Dendritic cell treated with granulocyte-macrophage colony-stimulating factor and Interleukin-4, amounts not matched to agents 40 ng/mL and 50 ng/mL, for 4 days (primary cell): ENCODE measurements at regions not wholly inside any gene's neighbourhood (a gene's known extent, or its start where the extent isn't known, plus 50 kb on each side); places are given as distances from the start of the nearest gene placed in this dataset.

Experiments
- H3K27ac Mint-ChIP-seq: one replicate; pipeline ENCODE4 v1.8.0; 2022; ENCODE audit warnings: mild to moderate bottlenecking, mixed read lengths
- H3K27me3 Mint-ChIP-seq: one replicate; pipeline ENCODE4 v1.8.0; 2022; ENCODE audit warnings: mild to moderate bottlenecking, mixed read lengths
- H3K36me3 Mint-ChIP-seq: one replicate; pipeline ENCODE4 v1.8.0; 2022; ENCODE audit warnings: low read depth, mixed read lengths
- H3K4me1 Mint-ChIP-seq: one replicate; pipeline ENCODE4 v1.8.0; 2022; ENCODE audit warnings: low read depth, mixed read lengths
- H3K4me3 Mint-ChIP-seq: one replicate; pipeline ENCODE4 v1.8.0; 2022; ENCODE audit warnings: mild to moderate bottlenecking, moderate library complexity, mixed read lengths
- H3K9me3 Mint-ChIP-seq: one replicate; pipeline ENCODE4 v1.8.0; 2022; ENCODE audit warnings: mixed read lengths
- intact Hi-C: fragments of 100-400 bp; cut with micrococcal nuclease; formaldehyde crosslinking; loops from one replicate; pipeline ENCODE4 v1.15.0; 2022

DNA sequence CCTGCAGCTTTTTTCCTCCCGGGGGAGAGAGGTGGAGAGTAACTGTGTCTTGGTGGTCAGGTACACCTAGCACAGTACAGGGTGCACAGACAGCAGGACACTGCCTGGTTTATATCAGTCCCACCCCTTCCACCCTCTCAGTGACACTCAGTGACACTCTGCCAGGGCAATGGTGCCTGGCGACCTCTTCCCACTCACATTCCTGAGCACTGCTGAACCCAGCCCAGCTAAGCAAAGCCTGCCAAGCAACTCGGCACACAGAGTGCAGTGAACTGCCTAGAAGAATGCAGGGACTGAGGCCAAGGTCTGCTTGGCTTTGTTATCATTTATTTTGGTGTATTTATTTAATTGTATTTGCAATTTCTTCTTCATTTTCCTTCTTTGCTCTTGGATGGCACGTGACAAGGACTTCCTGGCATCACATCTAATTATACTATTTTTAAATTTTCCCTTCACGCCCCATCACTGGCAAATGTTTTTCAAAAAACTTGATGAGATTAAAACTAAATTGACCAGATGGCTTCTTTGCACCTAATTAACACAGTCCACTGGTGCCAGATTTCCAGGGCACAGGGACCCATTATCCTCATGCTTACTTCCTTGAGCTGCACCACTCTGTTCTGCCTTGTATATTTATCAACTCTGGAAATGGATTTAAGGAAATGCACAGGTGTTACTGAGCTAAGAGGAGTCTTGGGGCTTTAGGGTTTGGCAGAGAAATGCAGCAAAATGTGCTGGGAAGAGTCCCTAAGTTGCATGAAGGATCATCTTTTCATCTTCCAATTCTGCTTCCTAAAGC, 205.6 kb downstream of the ADAMTS15 start:
- Mint-ChIP-seq H3K36me3 (no peaks in the 10 kb centered on the region), H3K4me3 (no peak overlapping the region), H3K4me1 (no peaks in the 10 kb centered on the region), H3K9me3 (no peaks in the 10 kb centered on the region), H3K27ac (no peak overlapping the region), H3K27me3 (peaks cover 2% of the 10 kb centered on the region)
- intact Hi-C loops, result no loop called here

DNA sequence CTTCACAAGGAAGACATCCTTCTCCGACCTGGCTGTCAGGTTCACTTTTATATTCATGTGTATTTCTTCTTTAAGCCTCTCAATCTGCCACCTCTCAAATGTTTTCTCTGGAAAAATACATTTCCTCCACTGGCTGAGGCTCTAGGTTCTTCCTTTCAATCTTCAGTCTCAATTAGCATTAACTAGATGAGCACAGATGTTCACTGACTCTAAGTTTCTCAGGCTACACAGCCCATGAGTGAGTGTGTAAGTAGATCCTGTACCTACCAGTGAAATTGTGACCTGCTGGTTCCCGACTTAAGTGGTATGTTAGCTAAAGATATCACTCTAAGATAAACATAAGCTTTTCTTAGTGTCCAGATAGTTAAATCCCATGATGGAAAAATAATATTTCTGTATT, 206.9 kb downstream of the ADAMTS15 start:
- Mint-ChIP-seq H3K4me3 (no peak overlapping the region), H3K9me3 (no peaks in the 10 kb centered on the region), H3K4me1 (no peaks in the 10 kb centered on the region), H3K27ac (no peak overlapping the region), H3K27me3 (peaks cover 2% of the 10 kb centered on the region), H3K36me3 (no peaks in the 10 kb centered on the region)
- intact Hi-C loops, result no loop called here

DNA sequence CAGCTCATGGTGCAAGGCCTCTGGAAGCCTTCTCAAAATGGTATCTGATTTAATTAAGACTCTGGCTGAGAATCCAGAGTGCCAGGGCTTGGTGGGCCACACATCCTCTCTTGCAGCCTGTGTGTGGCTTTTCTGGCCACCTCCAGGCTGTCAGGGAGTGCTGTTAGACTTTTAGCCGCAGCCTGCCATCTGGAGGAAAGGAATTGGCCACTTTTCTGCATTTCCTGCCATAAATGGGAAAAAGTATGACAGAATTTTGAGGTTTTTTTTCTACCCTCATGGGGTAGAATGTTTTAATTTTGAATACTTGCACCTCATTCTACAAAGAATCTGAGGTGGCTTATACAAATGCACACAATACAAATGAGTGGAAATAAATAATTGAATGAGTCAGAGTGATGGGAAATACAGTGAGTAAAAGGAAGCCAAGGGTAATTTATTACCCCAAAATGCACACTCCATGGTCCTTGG, 218.4 kb downstream of the ADAMTS15 start:
- H3K36me3 Mint-ChIP-seq, result no peaks in the 10 kb centered on the region
- intact Hi-C loops, result loop anchor here (5.0 kb wide), 1 partner anchor 230 kb away; no protein-coding TSS in a partner anchor
- H3K27ac Mint-ChIP-seq, result no peak overlapping the region
- H3K4me3 Mint-ChIP-seq, result no peak overlapping the region
- no peaks in the 10 kb centered on the region for H3K4me1 Mint-ChIP-seq
- H3K9me3 Mint-ChIP-seq, result no peaks in the 10 kb centered on the region
- H3K27me3 Mint-ChIP-seq, result no peaks in the 10 kb centered on the region

DNA sequence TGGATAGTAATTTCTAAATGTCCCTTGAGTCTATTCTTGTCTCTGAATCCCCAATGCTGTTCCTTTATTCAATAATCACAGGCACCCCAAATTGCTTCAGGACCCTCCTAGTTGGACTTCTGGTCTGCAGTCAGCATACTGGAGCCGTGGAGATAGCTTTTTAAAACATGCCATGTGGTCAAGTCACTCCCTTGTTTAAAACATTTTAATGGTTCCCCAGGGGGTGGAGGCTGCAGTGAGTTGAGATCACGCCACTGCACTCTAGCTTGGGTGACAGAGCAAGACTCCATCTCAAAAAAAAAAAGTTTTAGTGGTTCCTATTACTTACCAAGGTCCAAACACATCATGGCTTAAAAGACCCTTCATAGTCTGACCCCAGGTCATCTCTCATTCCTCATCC, 220.3 kb downstream of the ADAMTS15 start:
- Mint-ChIP-seq H3K27ac (no peak overlapping the region), H3K4me3 (no peak overlapping the region), H3K9me3 (no peaks in the 10 kb centered on the region), H3K36me3 (no peaks in the 10 kb centered on the region), H3K4me1 (no peaks in the 10 kb centered on the region), H3K27me3 (no peaks in the 10 kb centered on the region)
- intact Hi-C loops, result loop anchor here (5.0 kb wide), 1 partner anchor 231 kb away; no protein-coding TSS in a partner anchor

DNA sequence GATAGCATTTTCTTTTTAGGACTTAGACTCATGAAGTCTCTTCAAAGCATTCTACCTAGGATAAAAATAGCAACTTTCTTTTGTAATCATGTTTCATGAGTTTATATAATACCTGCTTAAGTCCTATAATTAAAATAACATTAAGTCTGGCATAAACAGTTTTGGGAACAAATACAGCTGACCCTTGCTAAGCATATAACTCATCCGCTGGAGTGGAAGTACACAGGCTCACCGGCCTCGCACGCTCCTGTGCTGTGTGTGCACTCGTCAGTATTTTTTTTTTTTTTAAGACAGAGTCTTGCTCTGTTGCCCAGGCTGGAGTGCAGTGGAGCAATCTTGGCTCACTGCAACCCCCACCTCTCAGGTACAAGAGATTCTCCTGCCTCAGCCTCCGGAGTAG, 221.8 kb downstream of the ADAMTS15 start:
- H3K27me3 Mint-ChIP-seq, result no peaks in the 10 kb centered on the region
- intact Hi-C loops, result no loop called here
- H3K4me3 Mint-ChIP-seq, result no peak overlapping the region
- no peaks in the 10 kb centered on the region for H3K4me1 Mint-ChIP-seq
- H3K27ac Mint-ChIP-seq, result no peak overlapping the region
- no peaks in the 10 kb centered on the region for H3K36me3 Mint-ChIP-seq
- H3K9me3 Mint-ChIP-seq, result no peaks in the 10 kb centered on the region

DNA sequence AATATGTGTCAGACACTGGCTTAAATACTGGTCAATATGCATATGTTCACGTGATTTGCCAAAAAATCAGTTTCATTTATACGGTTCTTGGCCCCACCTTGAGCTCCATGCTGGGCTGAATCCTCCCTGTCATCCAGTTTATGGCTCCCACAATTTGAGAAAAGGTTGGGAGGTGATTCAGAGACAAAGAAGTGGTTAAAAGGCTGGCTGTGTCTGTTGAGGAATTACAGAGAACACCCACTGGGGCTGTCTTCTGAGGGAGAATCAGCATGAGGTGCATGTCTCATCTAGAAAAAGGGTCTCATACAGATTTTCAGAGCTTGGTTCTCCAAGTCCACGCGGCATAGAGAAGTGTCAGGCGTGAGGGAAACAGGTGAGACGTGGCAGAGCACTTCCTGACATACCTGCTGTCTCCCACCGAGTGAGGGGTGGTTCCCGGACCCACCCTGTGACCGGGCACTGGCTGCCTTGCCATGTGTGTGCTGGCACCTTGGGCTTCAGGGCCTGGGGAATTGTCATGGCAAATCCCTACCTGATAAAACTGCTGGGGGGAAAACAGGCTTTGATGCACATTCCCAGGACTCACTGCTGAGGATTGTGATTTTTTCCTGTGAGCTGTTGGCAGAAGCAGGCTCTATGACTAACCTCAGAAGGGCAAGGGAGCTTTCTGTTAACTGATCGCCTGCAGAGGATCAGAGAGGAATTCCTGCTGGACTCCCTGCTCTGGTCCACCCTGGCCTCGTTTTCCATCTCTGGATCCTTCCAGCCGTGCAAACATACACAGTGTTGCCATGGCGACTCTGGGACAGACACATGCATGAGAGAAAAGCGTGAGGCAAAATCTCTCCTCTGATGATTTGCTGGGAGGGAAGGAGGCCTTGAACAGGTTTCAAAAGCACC, 223.6 kb downstream of the ADAMTS15 start:
- no peaks in the 10 kb centered on the region for H3K4me1 Mint-ChIP-seq
- intact Hi-C loops, result no loop called here
- no peaks in the 10 kb centered on the region for H3K27me3 Mint-ChIP-seq
- no peaks in the 10 kb centered on the region for H3K9me3 Mint-ChIP-seq
- H3K27ac Mint-ChIP-seq, result no peak overlapping the region
- no peaks in the 10 kb centered on the region for H3K36me3 Mint-ChIP-seq
- H3K4me3 Mint-ChIP-seq, result no peak overlapping the region

DNA sequence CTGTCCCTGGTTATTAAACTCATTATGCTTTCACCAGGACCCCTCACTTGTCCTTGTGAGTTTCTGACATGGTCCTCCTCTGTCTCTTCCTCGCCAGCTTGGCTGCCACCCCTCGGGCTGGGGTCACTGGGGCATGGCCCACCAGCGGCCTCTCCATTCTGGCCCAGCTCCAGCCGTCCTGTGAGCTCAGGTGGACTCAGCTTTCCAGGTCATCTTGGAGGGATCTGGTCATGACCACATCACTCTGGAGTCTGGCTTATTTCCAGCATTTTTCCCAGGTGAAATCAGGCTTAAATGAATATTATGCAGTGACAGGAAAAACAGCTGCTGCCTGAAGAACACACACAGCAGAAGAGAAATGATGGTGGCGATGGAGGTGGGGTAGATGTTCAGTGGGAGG, 224.5 kb downstream of the ADAMTS15 start:
- Mint-ChIP-seq H3K4me1 (no peaks in the 10 kb centered on the region), H3K27me3 (no peaks in the 10 kb centered on the region), H3K4me3 (no peak overlapping the region), H3K27ac (no peak overlapping the region), H3K36me3 (no peaks in the 10 kb centered on the region), H3K9me3 (peaks cover 4% of the 10 kb centered on the region)
- intact Hi-C loops, result no loop called here

DNA sequence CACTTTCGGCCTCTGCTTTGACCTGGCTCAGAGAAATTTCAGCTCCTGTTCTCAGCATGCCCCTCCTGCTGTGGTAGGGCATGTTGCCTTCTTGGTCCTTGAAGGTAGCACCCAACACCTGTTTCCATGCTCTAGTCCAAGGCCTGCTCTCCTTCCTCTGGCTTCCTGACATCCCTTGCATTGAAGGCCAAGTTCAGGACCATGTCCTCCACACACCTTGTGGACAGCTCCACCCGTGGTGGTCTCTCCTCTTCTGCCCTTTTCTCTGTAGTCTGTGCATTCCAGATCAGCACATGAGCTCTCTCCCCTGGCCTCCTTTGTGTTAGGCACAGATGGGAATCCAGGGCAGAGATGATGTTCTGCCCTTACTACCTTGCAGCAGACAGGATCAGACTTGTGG, 225.3 kb downstream of the ADAMTS15 start:
- Mint-ChIP-seq H3K36me3 (no peaks in the 10 kb centered on the region), H3K27ac (no peak overlapping the region), H3K4me3 (no peak overlapping the region), H3K27me3 (no peaks in the 10 kb centered on the region), H3K9me3 (peaks cover 12% of the 10 kb centered on the region), H3K4me1 (no peaks in the 10 kb centered on the region)
- intact Hi-C loops, result no loop called here

DNA sequence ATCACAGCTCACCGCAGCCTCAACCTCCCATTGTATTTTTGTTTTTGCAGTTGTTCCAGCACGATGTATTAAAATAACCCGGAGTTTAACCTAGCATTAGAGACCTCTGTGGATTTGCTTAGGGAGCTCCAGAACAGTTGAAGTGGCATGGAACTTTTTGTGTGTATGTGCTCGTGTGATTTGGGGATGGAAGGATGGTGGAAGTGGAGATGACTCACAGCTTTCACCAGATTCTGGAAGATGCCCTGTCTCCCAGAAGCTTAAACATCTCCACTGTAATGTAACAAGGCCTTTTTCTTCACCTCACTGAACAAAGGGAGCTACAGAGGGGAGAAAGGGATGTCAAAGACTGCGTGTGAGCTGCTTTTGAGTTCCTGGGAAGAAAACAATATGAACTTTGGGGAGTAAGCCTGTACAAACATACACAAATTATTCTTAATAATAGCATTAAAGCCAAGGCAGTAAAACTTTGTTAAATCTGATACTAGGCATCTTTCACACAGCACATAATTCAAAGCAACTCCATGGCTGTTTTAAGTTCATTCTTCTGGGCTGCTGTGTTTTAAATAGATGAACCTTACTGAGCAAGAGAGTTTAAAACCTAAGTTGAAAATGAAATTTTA, 226.4 kb downstream of the ADAMTS15 start:
- intact Hi-C loops, result no loop called here
- Mint-ChIP-seq H3K36me3 (no peaks in the 10 kb centered on the region), H3K9me3 (peaks cover 23% of the 10 kb centered on the region), H3K4me3 (no peak overlapping the region), H3K27ac (no peak overlapping the region), H3K27me3 (no peaks in the 10 kb centered on the region), H3K4me1 (no peaks in the 10 kb centered on the region)

DNA sequence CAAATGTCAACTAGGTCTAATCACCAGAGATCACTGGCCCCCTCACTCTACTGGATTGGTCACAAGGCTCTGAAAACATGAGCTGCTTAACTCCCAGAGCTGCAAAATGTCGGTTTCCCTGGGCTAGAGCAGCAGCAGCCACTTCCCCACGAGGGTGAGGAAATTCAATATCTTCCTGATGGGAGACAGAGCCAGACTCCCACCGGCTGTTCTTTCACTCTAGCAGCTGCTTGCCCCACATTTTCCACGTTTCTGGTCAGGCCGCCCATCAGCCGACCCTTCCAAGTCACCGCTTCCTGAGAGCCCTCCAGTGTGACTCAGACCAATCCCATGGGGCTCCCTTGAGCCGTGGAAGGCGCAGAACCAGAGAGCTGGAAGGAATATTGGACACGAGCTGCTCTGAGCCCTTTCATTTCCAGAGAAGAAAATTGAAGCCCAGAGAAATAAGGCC, 227.0 kb downstream of the ADAMTS15 start:
- Mint-ChIP-seq H3K4me3 (no peak overlapping the region), H3K4me1 (no peaks in the 10 kb centered on the region), H3K27ac (no peak overlapping the region), H3K27me3 (no peaks in the 10 kb centered on the region), H3K9me3 (peaks cover 28% of the 10 kb centered on the region), H3K36me3 (no peaks in the 10 kb centered on the region)
- intact Hi-C loops, result no loop called here

DNA sequence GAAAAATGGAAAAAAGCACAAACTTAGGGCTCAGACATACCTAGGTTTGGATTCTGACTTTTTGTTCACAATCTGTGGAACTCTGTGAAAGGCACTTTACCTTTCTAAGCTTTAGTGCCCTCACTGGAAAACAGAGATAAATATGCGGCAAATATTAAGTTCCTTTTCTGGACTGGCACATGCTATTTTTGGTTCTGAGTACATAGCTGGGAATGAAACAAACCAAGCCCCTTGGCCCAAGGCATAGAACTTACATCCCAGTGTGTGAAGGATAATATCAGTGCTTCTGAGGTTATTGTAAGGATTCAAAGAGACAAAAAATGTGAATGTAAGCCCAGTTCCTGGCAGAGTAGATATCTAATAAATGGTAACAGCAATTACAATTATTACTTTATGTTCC, 227.5 kb downstream of the ADAMTS15 start:
- peaks cover 33% of the 10 kb centered on the region for H3K9me3 Mint-ChIP-seq
- H3K4me1 Mint-ChIP-seq, result no peaks in the 10 kb centered on the region
- intact Hi-C loops, result no loop called here
- H3K27me3 Mint-ChIP-seq, result no peaks in the 10 kb centered on the region
- H3K4me3 Mint-ChIP-seq, result no peak overlapping the region
- H3K27ac Mint-ChIP-seq, result no peak overlapping the region
- H3K36me3 Mint-ChIP-seq, result no peaks in the 10 kb centered on the region

DNA sequence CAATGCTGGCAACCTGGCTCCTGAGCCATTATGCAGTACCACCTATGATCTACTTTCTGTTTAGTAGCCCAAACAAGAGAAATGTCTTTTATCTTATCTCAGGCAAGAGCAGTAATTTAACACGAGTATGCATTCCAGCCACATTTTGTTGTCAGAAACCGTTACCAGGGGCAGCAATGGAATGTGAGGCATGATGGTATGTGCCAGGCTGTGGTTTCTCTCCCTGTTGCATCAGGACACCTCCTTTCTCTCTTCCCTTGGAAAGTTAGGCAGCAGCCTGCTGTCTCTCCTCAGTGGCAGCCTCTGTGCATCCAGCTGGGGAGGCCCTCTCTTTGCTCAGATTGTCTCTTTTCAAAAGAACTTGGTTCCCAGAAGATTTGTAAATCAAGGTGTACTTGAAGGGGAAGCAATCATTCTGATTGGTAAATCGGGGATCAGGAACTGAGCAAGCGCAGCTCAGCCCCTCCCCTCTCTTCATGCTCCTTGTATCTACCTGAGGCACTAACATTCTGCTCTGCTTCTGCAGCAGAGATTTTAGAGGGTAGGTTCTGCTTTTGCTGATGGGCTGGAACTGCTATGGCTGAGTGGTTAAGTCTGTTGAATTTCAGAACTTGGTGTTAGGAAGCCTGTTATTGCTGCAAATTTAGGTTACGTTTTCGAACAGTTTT, 229.2 kb downstream of the ADAMTS15 start:
- no peaks in the 10 kb centered on the region for H3K4me1 Mint-ChIP-seq
- no peaks in the 10 kb centered on the region for H3K36me3 Mint-ChIP-seq
- no peaks in the 10 kb centered on the region for H3K27me3 Mint-ChIP-seq
- H3K9me3 Mint-ChIP-seq, result peaks cover 33% of the 10 kb centered on the region
- no peak overlapping the region for H3K27ac Mint-ChIP-seq
- H3K4me3 Mint-ChIP-seq, result no peak overlapping the region
- intact Hi-C loops, result no loop called here

DNA sequence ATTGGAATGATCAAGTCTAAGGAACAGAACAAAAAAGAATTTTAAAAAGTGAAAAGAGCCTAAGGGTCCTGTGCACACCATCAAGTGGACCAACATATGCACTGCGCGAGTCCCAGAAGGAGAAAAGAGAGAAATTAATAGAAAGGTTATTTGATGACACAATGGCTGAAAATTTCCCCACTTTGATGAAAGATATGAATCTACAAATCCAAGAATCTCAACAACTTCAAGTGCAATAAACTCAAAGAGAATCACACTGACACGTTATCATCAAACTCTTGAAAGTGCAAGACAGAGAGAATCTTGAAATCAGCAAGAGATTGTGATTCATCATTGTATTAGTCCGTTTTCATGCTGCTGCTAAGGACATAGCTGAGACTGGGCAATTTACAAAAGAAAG, 230.8 kb downstream of the ADAMTS15 start:
- H3K27ac Mint-ChIP-seq, result no peak overlapping the region
- H3K4me3 Mint-ChIP-seq, result no peak overlapping the region
- intact Hi-C loops, result no loop called here
- no peaks in the 10 kb centered on the region for H3K36me3 Mint-ChIP-seq
- no peaks in the 10 kb centered on the region for H3K27me3 Mint-ChIP-seq
- no peaks in the 10 kb centered on the region for H3K4me1 Mint-ChIP-seq
- peaks cover 33% of the 10 kb centered on the region for H3K9me3 Mint-ChIP-seq
